Stimulated activated naive CD8-positive, alpha-beta T cell treated with anti-CD3 and anti-CD28 coated beads, Interleukin-15, Interleukin-2, amounts not matched to agents 100 U/mL and 50 U/mL, for 24 hours (primary cell): ENCODE measurements at regions not wholly inside any gene's neighbourhood (a gene's known extent, or its start where the extent isn't known, plus 50 kb on each side); places are given as distances from the start of the nearest gene placed in this dataset.
A peak's percentile ranks its signal among the peaks of the same experiment; 100 is the strongest.
"Not testable (repeated sequence)": the region's sequence is repeated elsewhere in the genome, so short reads cannot be mapped to it uniquely, and the experiment has no call there.

Source experiments
- ATAC-seq: fragments of 150-1000 bp; cut with Tn5 transposase; one replicate; pipeline ENCODE4 v1.10.0; 2021
- DNase-seq: peaks from one replicate; pipeline ENCODE4 v3.0.0; 2021

DNA sequence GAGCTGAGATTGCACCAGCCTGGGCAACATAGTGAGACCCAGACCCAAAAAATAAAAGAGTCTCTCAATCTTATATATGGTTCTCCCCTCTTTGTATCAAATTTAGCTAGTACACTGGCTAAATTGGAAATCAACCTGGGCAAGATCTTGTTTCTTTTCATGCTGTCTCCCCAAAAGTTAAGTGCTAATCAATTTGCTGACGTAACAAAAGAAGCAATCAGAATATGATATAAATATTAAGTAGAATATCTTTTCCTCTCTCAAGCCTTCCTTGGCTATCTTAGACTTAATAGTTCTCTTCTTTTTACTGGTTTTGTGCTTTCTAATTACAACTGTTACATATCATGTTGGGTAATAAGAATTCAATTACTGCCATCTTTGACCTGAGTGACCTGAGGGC is 258.9 kb downstream of the KCNRG start:
- ATAC-seq: no peak
- no peak for DNase-seq

GRCh38 chr13:50275392-50276063 is 260.3 kb downstream of the KCNRG start:
- DNase-seq (no peak), ATAC-seq (peak; percentile 49)

- ATAC-seq (no peak), DNase-seq (no peak)
Measured at GRCh38 chr13:50276550-50276949, 261.3 kb downstream of the KCNRG start.

DNA sequence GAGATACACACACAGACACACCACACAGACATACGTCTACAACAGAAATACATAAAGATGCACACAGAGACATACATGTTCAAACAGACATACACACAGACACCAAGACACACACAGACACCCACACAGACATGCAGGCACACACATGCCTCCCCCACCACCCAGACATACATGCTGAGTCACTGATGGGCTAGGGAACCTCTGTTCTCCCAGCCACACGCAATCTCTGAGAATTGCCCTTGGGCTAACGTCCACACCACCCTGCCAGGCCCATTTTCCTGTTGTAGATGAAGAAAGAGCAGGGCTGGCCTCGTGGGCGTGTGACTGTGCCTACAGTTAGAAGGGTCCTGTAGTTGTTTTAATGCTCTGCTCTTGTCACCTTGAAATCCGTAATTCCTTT is 261.9 kb downstream of the KCNRG start:
- ATAC-seq (no peak), DNase-seq (no peak)

- DNase-seq (no peak), ATAC-seq (no peak)
Measured at GRCh38 chr13:50277906-50278305, 262.7 kb downstream of the KCNRG start.

GRCh38 chr13:50280441-50280937 is 265.2 kb downstream of the KCNRG start:
- DNase-seq: no peak

GRCh38 chr13:50282016-50282415 is 266.8 kb downstream of the KCNRG start:
- ATAC-seq (no peak), DNase-seq (no peak)

More at GRCh38 chr13:50280441-50280937, 265.2 kb downstream of the KCNRG start:
- ATAC-seq: no peak

DNA sequence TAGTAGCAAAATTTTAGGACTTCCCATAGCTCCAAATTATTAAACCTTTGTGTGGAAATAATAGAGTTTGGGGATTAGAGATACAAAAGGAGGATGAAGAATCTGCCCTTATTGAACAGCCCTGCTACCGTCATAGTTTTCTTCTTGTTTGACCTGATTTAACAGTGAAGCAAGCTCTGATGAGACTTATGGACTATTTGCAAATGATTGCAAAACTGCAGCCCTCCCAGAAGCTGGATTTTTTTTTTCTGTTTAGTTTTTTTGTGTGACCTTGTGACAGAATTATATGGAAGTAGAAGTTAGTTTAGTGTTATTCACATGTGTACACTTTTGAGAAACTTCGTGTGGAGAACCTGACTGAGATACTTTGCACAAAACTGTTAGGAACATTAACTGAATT is 267.8 kb downstream of the KCNRG start:
- no peak for ATAC-seq

DNA sequence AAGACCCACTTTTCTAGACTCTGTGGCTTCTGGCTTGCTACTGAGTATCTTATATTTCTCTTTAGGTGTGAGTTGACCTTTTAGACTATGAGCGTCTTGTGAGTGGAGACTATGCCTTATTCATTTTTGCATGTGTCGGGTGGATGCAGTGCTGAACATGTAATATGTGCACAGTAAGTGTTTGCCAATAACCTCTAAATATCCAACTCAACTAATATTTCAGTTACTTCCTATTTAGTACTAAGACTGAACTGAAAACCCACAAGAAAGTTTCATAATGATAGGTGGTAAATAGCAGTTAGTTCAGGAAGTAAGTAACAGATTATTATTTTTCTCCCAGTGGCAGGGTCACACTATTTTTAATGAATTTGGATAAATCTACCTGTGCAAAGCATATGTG is 269.3 kb downstream of the KCNRG start:
- ATAC-seq: no peak
- DNase-seq: no peak

More for the DNA sequence above, 267.8 kb downstream of the KCNRG start:
- no peak for DNase-seq

- ATAC-seq (no peak), DNase-seq (no peak)
Measured at GRCh38 chr13:50285283-50285682, 270.0 kb downstream of the KCNRG start.

DNA sequence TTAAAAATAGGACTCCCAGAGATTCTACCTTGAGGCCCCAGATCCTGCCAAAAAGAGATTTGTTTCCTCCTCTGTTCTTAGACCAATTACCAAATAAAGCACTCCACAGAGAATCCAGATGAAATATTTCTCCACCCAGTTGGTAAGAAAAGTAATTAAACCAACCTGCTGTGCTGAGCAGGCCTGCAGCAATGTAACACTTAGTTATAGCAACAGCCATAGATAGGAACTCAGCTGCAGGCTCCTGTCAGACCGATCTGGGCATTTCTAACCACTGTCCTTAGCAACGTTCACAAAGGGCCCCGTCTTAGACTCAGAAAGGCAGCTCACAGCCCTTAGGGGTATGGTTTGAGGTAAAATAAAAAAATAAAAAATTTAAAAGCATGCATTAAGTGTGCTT is 271.1 kb downstream of the KCNRG start:
- DNase-seq (no peak), ATAC-seq (no peak)

GRCh38 chr13:50290186-50290585 is 274.9 kb downstream of the KCNRG start:
- no peak for ATAC-seq
- DNase-seq: no peak

DNA sequence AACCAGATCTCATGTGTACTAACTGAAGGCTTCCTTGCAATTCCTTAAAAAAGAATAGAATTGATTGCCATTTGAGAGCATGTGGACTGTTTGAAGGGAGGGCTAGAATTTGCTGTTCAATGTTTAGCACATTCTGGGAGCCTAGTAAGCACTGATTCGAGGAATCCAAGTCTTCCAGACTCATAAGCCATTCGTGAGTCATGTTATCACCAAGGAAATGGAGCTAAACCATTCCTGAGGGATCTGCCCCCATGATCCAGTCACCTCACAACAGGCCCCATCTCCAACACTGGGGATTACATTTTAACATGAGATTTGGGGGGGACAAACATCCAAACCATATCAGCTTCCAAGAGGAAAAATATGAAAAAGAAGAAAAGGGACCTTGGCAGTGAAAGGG is 276.4 kb downstream of the KCNRG start:
- DNase-seq: no peak

GRCh38 chr13:50292081-50292480 is 276.8 kb downstream of the KCNRG start:
- DNase-seq (no peak), ATAC-seq (no peak)

More for the DNA sequence above, 276.4 kb downstream of the KCNRG start:
- no peak for ATAC-seq

GRCh38 chr13:50294425-50294824 is 279.2 kb downstream of the KCNRG start:
- ATAC-seq, DNase-seq: not testable (repeated sequence)

DNA sequence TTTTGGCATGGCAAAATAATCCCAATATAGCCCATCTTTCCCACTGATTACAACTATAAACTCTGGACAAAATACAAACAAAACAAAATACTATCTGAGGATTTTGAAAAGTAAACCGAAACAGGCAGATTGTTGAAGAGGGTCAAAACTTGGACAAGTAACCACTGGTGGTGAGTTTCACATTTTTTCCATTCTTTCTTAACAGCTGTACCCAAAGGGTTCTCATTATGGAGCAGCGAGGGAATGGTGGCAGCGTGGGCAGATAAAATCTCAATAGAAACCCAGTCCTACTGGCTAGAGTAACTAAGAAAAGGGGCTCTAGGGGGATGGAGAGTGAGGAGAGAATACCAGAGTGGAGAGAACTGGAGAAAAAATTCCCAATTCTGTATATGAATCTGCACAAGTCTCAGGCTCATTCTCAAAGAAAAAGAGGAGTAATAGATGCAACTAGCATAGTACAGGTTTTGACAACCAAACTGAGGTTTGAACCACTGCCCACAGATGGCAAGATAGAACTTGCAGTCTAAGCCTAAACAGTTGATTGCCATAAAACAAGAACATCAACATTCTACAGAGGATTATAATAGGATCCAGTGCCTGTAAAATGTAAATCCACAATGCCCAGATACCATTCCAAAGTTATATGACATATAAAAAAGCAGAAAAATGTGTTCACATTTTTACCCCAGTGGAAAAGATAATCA is 284.5 kb downstream of the KCNRG start:
- ATAC-seq (no peak), DNase-seq (no peak)

GRCh38 chr13:50303963-50304721 is 288.9 kb downstream of the KCNRG start:
- no peak for DNase-seq
- ATAC-seq: no peak

GRCh38 chr13:50306156-50306555 is 290.9 kb downstream of the KCNRG start:
- no peak for ATAC-seq
- no peak for DNase-seq

DNA sequence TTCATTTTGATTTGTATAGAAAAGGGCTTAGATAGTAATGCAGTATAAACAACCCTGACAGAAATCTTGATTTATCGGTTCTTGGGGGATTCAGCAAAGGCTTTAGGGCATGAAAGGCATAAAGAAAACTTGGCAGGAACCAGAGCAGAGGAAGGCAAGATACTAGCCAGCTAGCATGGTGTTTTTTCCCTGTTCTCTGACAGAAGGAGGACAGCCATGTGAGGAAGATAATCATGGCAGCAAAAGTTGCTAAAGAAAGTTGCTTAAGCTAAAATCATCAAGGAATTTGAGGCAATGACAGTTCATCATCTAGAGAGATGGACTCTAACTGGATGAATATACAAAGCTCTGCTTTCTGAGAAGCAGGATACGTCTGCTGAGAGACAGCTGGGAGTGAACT is 294.1 kb downstream of the KCNRG start:
- no peak for DNase-seq
- ATAC-seq: no peak

DNA sequence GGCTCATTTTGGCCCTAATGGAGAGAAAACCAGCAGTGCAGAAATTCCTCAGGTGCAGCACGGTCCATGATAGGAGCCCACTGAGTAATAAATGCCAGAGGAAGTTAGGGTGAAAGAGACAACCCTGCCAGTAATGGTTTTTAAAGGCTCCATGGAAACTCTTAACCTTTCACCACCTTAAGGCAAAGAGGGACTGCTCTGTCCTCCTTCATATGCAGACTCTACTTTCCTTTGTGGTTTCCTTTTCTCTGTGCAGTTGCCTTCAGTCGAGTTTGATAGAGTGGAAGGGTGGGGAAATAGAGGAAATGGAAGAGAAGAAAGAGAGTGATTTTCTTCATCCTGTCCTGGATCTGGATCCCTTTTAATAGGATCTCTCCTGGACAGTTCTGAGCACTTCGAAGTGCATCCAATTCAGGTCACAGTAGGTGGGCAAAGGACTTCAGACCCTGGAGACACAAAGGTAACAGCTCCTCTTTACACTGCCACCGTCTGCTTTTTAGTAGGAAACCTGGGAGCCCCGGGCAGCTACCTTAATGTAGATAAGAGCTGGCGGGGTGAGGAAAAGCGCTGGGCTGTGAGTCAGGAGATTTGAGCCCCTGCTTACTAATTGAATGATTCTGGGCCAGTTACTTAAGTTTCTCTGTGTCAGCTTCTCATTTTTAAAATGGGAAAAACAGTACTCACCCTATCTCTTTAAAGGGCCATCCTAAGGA is 294.8 kb downstream of the KCNRG start:
- ATAC-seq (peak; percentile 91), DNase-seq (no peak)

GRCh38 chr13:50310734-50311133 is 295.5 kb downstream of the KCNRG start:
- no peak for DNase-seq
- ATAC-seq: no peak

GRCh38 chr13:50318887-50319286 is 303.6 kb downstream of the KCNRG start:
- no peak for DNase-seq
- ATAC-seq: no peak
